Keratinocyte (primary cell): ENCODE measurements at regions not wholly inside any gene's neighbourhood (a gene's known extent, or its start where the extent isn't known, plus 50 kb on each side); places are given as distances from the start of the nearest gene placed in this dataset.

ENCODE experiments used
- CTCF ChIP-seq, 3 experiments: IDR thresholded peaks in 1 of 3; conservative IDR thresholded peaks in 1 of 3; optimal IDR thresholded peaks in 1 of 3; 2 replicates in 2 of 3; 3 replicates in 1 of 3; pipeline versions ENCODE3 to v1.5.1; 2011; ENCODE audit warnings: low read length in 3 of 3, mild to moderate bottlenecking in 3 of 3, moderate library complexity in 2 of 3, control low read depth in 1 of 3, inconsistent platforms in 1 of 3; ENCODE audit not compliant: insufficient read depth in 2 of 3; ENCODE audit errors: extremely low read depth in 1 of 3
- EZH2 ChIP-seq: IDR thresholded peaks from one replicate; pipeline ENCODE4 v1.6.1; 2012; ENCODE audit warnings: inconsistent platforms, mild to moderate bottlenecking, low read length, moderate library complexity

DNA sequence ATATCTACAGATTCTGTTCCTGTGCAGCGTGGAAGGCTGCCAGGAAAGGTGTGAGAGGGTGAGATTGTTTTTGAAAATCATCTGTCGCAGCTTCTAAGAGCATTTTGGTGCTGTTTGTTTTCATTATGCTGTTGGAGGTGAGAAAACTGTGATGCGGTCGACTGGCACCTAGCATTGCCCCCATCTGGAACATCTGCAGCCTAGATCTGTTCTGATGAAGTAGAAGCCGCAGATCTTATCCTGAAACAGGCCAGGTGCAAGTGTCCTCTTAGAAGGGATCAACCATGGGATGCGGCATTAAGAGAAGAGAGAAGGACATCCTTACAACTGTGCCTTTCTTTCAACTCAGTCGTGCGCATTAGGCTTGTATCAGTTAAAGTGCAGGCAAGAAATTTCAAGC lies 167.3 kb downstream of the CDH26 start:
- TF ChIP-seq CTCF (optimal IDR thresholded peaks at IDR 0.05 in 1 of 3, IDR thresholded peaks at IDR 0.05 in 1 of 3, conservative IDR thresholded peaks at IDR 0.05 in 1 of 3; ENCODE audit: extremely low read depth in 1 of 3, insufficient read depth in 2 of 3, low read length in 3 of 3) (no peak), EZH2 (no peak)
